GM18505 (cell line): ENCODE measurements at regions not wholly inside any gene's neighbourhood (a gene's known extent, or its start where the extent isn't known, plus 50 kb on each side); places are given as distances from the start of the nearest gene placed in this dataset.

Source experiments
- ATAC-seq: cut with Tn5 transposase; IDR thresholded peaks from one replicate; pipeline ENCODE4 v1.9.1; 2021; ENCODE audit not compliant: unreplicated experiment
- POLR2A ChIP-seq: IDR thresholded peaks from 4 replicates; pipeline ENCODE4 v1.6.1; 2011; ENCODE audit warnings: borderline replicate concordance; ENCODE audit not compliant: insufficient read depth, insufficient read length; ENCODE audit errors: extremely low read depth

- no peak for TF ChIP-seq POLR2A
- ATAC-seq = no peak
These were observed 404.7 kb upstream of the PODXL start for GRCh38 chr7:131961054-131961680.

- ATAC-seq = no peak
These were observed 402.8 kb upstream of the PODXL start for GRCh38 chr7:131959106-131959812.

GRCh38 chr7:131957338-131958020 lies 401.1 kb upstream of the PODXL start:
- no peak for TF ChIP-seq POLR2A
- no peak for ATAC-seq

More at GRCh38 chr7:131959106-131959812, 402.8 kb upstream of the PODXL start:
- TF ChIP-seq POLR2A = no peak

- TF ChIP-seq POLR2A = no peak
- ATAC-seq = no peak
These were observed 400.4 kb upstream of the PODXL start for GRCh38 chr7:131956864-131957263.

GRCh38 chr7:131955679-131956078 lies 399.3 kb upstream of the PODXL start:
- TF ChIP-seq POLR2A = no peak
- no peak for ATAC-seq

- TF ChIP-seq POLR2A = no peak
- no peak for ATAC-seq
These were observed 396.8 kb upstream of the PODXL start for GRCh38 chr7:131953184-131953583.

GRCh38 chr7:131952365-131952764 lies 395.9 kb upstream of the PODXL start:
- ATAC-seq = no peak
- no peak for TF ChIP-seq POLR2A

- ATAC-seq = no peak
- TF ChIP-seq POLR2A = no peak
These were observed 394.3 kb upstream of the PODXL start for GRCh38 chr7:131950758-131951157.

GRCh38 chr7:131949659-131950058 lies 393.2 kb upstream of the PODXL start:
- ATAC-seq = no peak
- TF ChIP-seq POLR2A = no peak

GRCh38 chr7:131948434-131949053 lies 392.1 kb upstream of the PODXL start:
- ATAC-seq = no peak
- TF ChIP-seq POLR2A = no peak

GRCh38 chr7:131947661-131948060 lies 391.2 kb upstream of the PODXL start:
- no peak for ATAC-seq

GRCh38 chr7:131945957-131946544 lies 389.6 kb upstream of the PODXL start:
- ATAC-seq = no peak
- TF ChIP-seq POLR2A = no peak

More at GRCh38 chr7:131947661-131948060, 391.2 kb upstream of the PODXL start:
- no peak for TF ChIP-seq POLR2A

- TF ChIP-seq POLR2A = no peak
- ATAC-seq = no peak
These were observed 389.0 kb upstream of the PODXL start for GRCh38 chr7:131945313-131945911.

- ATAC-seq = no peak
- TF ChIP-seq POLR2A = no peak
These were observed 388.2 kb upstream of the PODXL start for GRCh38 chr7:131944556-131945069.
